ENCODE measurements at regions not wholly inside any gene's neighbourhood (a gene's known extent, or its start where the extent isn't known, plus 50 kb on each side); places are given as distances from the start of the nearest gene placed in this dataset.
"Not testable (repeated sequence)": the region's sequence is repeated elsewhere in the genome, so short reads cannot be mapped to it uniquely, and the experiment has no call there.

DNA sequence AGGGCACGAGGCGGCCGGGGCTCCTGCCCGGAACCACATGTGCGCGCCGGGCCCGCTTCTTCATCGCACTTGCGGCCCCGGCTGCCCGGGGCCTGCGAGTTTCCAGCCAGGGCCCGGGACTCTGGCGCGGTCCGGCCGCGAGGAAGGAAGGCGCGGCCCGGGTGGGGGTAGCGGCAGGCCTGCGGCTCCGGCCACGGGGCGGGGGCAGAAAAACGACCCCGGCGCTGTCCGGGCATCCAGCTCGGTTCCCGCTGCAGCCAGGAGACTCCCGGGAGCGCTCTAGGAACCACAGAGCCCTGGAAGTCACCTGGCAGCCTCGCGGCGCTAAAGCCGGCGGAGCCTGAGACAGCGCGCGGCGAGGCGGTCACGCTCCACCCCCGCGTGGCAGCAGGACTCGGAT lies 130.5 kb downstream of the POTEM start:
- TF ChIP-seq, protein P1, sequence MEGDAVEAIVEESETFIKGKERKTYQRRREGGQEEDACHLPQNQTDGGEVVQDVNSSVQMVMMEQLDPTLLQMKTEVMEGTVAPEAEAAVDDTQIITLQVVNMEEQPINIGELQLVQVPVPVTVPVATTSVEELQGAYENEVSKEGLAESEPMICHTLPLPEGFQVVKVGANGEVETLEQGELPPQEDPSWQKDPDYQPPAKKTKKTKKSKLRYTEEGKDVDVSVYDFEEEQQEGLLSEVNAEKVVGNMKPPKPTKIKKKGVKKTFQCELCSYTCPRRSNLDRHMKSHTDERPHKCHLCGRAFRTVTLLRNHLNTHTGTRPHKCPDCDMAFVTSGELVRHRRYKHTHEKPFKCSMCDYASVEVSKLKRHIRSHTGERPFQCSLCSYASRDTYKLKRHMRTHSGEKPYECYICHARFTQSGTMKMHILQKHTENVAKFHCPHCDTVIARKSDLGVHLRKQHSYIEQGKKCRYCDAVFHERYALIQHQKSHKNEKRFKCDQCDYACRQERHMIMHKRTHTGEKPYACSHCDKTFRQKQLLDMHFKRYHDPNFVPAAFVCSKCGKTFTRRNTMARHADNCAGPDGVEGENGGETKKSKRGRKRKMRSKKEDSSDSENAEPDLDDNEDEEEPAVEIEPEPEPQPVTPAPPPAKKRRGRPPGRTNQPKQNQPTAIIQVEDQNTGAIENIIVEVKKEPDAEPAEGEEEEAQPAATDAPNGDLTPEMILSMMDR (IDR thresholded peaks at IDR 0.05), result not testable (repeated sequence)
- TF ChIP-seq POLR2AphosphoS5 (IDR thresholded peaks at IDR 0.05), result not testable (repeated sequence)

Measured in sigmoid colon (tissue), 4 donors.